GM21381 (cell line): ENCODE measurements at regions not wholly inside any gene's neighbourhood (a gene's known extent, or its start where the extent isn't known, plus 50 kb on each side); places are given as distances from the start of the nearest gene placed in this dataset.
"Not testable (repeated sequence)": the region's sequence is repeated elsewhere in the genome, so short reads cannot be mapped to it uniquely, and the experiment has no call there.

Experiments
- ATAC-seq: cut with Tn5 transposase; IDR thresholded peaks from one replicate; pipeline ENCODE4 v1.9.1; 2021; ENCODE audit warnings: mild to moderate bottlenecking, moderate library complexity; ENCODE audit not compliant: unreplicated experiment

GRCh38 chr22:47548953-47549740 is 786.7 kb downstream of the TBC1D22A start:
- ATAC-seq, result no peak

- no peak for ATAC-seq
Observed at GRCh38 chr22:47547881-47548650, 785.6 kb downstream of the TBC1D22A start.

- ATAC-seq, result no peak
Observed at GRCh38 chr22:47547239-47547661, 784.8 kb downstream of the TBC1D22A start.

GRCh38 chr22:47544696-47545095 is 782.2 kb downstream of the TBC1D22A start:
- no peak for ATAC-seq

GRCh38 chr22:47543447-47543846 is 781.0 kb downstream of the TBC1D22A start:
- no peak for ATAC-seq

GRCh38 chr22:47540011-47540410 is 777.6 kb downstream of the TBC1D22A start:
- ATAC-seq, result no peak

- ATAC-seq, result no peak
Observed at GRCh38 chr22:47539374-47539773, 776.9 kb downstream of the TBC1D22A start.

GRCh38 chr22:47535681-47536080 is 773.2 kb downstream of the TBC1D22A start:
- no peak for ATAC-seq

GRCh38 chr22:47534804-47535410 is 772.5 kb downstream of the TBC1D22A start:
- no peak for ATAC-seq

GRCh38 chr22:47533961-47534803 is 771.7 kb downstream of the TBC1D22A start:
- no peak for ATAC-seq

GRCh38 chr22:47517062-47517461 is 754.6 kb downstream of the TBC1D22A start:
- ATAC-seq, result no peak

GRCh38 chr22:47515384-47516125 is 753.1 kb downstream of the TBC1D22A start:
- no peak for ATAC-seq

- no peak for ATAC-seq
Observed at GRCh38 chr22:47512617-47513016, 750.2 kb downstream of the TBC1D22A start.

GRCh38 chr22:47504962-47505361 is 742.5 kb downstream of the TBC1D22A start:
- ATAC-seq, result no peak

GRCh38 chr22:47498969-47499495 is 736.6 kb downstream of the TBC1D22A start:
- no peak for ATAC-seq

- ATAC-seq, result no peak
Observed at GRCh38 chr22:47497666-47498065, 735.2 kb downstream of the TBC1D22A start.

GRCh38 chr22:47495110-47495509 is 732.7 kb downstream of the TBC1D22A start:
- ATAC-seq, result no peak

GRCh38 chr22:47488131-47488530 is 725.7 kb downstream of the TBC1D22A start:
- not testable (repeated sequence) for ATAC-seq

GRCh38 chr22:47486569-47487312 is 724.3 kb downstream of the TBC1D22A start:
- ATAC-seq, result no peak
